Natural killer cell (primary cell): ENCODE measurements at regions not wholly inside any gene's neighbourhood (a gene's known extent, or its start where the extent isn't known, plus 50 kb on each side); places are given as distances from the start of the nearest gene placed in this dataset.

Experiments
- ATAC-seq, 3 donors: fragments of 150-1000 bp in 2 of 3; fragments of 200-7000 bp in 1 of 3; cut with Tn5 transposase; 1 replicate in 1 of 3; 2 replicates in 2 of 3; pipeline ENCODE4 v1.10.0; 2021; ENCODE audit warnings: mild to moderate bottlenecking in 2 of 3, moderate library complexity in 2 of 3
- DNase-seq, 2 donors: peaks; one replicate each; pipeline versions ENCODE4 v3.0.0 to v3.0.0-alpha.2; 2013 to 2021; ENCODE audit warnings: mixed read lengths in 1 of 2
- H3K27ac ChIP-seq: one replicate; pipeline ENCODE4 v1.5.1; 2013; ENCODE audit warnings: mild to moderate bottlenecking, low read length
- H3K27me3 ChIP-seq: one replicate; pipeline ENCODE4 v1.6.1; 2013; ENCODE audit warnings: low read length; ENCODE audit not compliant: control insufficient read depth, insufficient read depth
- H3K36me3 ChIP-seq: one replicate; pipeline ENCODE4 v1.6.1; 2013; ENCODE audit warnings: low read length; ENCODE audit not compliant: control insufficient read depth, insufficient read depth
- H3K4me1 ChIP-seq: one replicate; pipeline ENCODE4 v1.6.1; 2013; ENCODE audit warnings: low read length; ENCODE audit not compliant: control insufficient read depth, insufficient read depth
- H3K4me3 ChIP-seq: one replicate; pipeline ENCODE4 v1.5.1; 2013; ENCODE audit warnings: low read length
- H3K9me3 ChIP-seq: one replicate; pipeline ENCODE4 v1.6.1; 2013; ENCODE audit warnings: low read length; ENCODE audit not compliant: control insufficient read depth, insufficient read depth
- H3K27ac Mint-ChIP-seq, 2 donors: one replicate each; pipeline ENCODE4 v1.8.0; 2022; ENCODE audit warnings: mild to moderate bottlenecking in 2 of 2, mixed read lengths in 2 of 2, moderate library complexity in 1 of 2
- H3K27me3 Mint-ChIP-seq, 2 donors: one replicate each; pipeline ENCODE4 v1.8.0; 2022; ENCODE audit warnings: low read depth in 2 of 2, mixed read lengths in 2 of 2
- H3K36me3 Mint-ChIP-seq: one replicate; pipeline ENCODE4 v1.8.0; 2022; ENCODE audit warnings: mixed read lengths
- H3K4me1 Mint-ChIP-seq, 2 donors: one replicate each; pipeline ENCODE4 v1.8.0; 2022; ENCODE audit warnings: mixed read lengths in 2 of 2
- H3K4me3 Mint-ChIP-seq: one replicate; pipeline ENCODE4 v1.8.0; 2022; ENCODE audit warnings: mild to moderate bottlenecking, moderate library complexity, mixed read lengths
- H3K9me3 Mint-ChIP-seq, 2 donors: one replicate each; pipeline ENCODE4 v1.8.0; 2022; ENCODE audit warnings: mixed read lengths in 2 of 2
- WGBS: methylation state at CpG from one replicate; pipeline ENCODE4 v1.1.7; 2013; ENCODE audit warnings: missing lambda C conversion rate; ENCODE audit not compliant: insufficient coverage; 5-methylcytosine and 5-hydroxymethylcytosine counted together
- intact Hi-C: fragments of 100-400 bp; cut with micrococcal nuclease; formaldehyde crosslinking; loops from one replicate; pipeline ENCODE4 v1.14.2; 2022
- TF ChIP-seq, protein P1 (sequence below): fragments of 200-600 bp; IDR thresholded peaks from one replicate; pipeline ENCODE4 v1.8.0; 2022; ENCODE audit warnings: antibody characterized with exemption

DNA sequence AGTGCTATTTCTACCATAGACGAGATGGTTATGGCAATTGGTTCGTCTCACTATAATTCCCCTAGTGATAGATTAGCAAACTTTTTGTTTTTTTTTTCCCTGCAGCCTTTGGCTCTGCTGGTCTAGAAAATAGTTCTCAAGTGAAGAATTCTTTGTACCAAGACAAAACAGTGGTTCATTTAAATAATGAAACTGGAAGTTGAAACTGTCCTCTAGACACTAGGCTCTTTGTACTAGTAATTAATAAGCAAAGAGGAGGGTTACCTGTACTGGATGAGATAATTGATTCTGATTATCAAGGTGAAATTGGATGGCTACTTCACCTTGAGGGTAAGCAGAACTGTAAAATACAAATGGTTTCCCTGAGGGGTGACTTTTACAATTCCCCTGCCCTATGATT lies 156.9 kb upstream of the DCC start:
- H3K27me3 ChIP-seq, result no peaks in the 10 kb centered on the region
- 94% methylated on average over 2 of the region's 2 CpGs for WGBS
- Mint-ChIP-seq H3K4me1 (no peaks in the 10 kb centered on the region), H3K36me3 (no peaks in the 10 kb centered on the region), H3K27me3 (no peaks in the 10 kb centered on the region), H3K9me3 (peaks cover 14 to 22% of the 10 kb centered on the region in 2 donors), H3K4me3 (no peak overlapping the region), H3K27ac (no peak overlapping the region)
- no peak for DNase-seq
- H3K9me3 ChIP-seq, result peaks cover 2% of the 10 kb centered on the region
- TF ChIP-seq, protein P1, sequence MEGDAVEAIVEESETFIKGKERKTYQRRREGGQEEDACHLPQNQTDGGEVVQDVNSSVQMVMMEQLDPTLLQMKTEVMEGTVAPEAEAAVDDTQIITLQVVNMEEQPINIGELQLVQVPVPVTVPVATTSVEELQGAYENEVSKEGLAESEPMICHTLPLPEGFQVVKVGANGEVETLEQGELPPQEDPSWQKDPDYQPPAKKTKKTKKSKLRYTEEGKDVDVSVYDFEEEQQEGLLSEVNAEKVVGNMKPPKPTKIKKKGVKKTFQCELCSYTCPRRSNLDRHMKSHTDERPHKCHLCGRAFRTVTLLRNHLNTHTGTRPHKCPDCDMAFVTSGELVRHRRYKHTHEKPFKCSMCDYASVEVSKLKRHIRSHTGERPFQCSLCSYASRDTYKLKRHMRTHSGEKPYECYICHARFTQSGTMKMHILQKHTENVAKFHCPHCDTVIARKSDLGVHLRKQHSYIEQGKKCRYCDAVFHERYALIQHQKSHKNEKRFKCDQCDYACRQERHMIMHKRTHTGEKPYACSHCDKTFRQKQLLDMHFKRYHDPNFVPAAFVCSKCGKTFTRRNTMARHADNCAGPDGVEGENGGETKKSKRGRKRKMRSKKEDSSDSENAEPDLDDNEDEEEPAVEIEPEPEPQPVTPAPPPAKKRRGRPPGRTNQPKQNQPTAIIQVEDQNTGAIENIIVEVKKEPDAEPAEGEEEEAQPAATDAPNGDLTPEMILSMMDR, result no peak
- intact Hi-C loops, result no loop called here
- H3K4me3 ChIP-seq, result no peak overlapping the region
- no peaks in the 10 kb centered on the region for H3K4me1 ChIP-seq
- H3K27ac ChIP-seq, result no peak overlapping the region
- H3K36me3 ChIP-seq, result no peaks in the 10 kb centered on the region
- no peak for ATAC-seq

DNA sequence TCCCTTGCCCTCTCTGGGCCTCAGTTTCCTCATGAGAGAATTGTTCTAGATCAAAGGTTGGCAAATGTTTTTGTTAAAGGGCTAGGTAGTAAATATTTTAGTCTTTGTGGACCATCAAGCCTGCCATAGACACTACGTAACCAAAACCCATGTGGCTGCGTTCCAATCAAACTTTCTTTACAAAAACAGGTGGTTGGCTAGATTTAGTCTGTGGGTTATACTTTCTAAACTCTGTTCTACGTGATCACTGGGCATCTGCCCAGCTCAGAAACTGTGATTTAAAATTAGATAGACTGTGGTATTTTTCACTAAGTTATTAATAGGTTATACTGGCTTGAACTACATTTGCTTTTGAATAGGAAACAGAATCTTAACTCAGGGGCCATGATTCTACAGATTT lies 149.8 kb upstream of the DCC start:
- Histone ChIP-seq H3K27ac (no peak overlapping the region), H3K4me1 (no peaks in the 10 kb centered on the region), H3K36me3 (no peaks in the 10 kb centered on the region), H3K9me3 (no peaks in the 10 kb centered on the region), H3K27me3 (no peaks in the 10 kb centered on the region), H3K4me3 (no peak overlapping the region)
- Mint-ChIP-seq H3K4me1 (no peaks in the 10 kb centered on the region), H3K36me3 (no peaks in the 10 kb centered on the region), H3K27me3 (no peaks in the 10 kb centered on the region), H3K9me3 (peaks cover 14 to 17% of the 10 kb centered on the region in 2 donors), H3K4me3 (no peak overlapping the region), H3K27ac (no peak overlapping the region)
- 77% methylated on average over 3 of the region's 3 CpGs for WGBS
- intact Hi-C loops, result no loop called here
- no peak for DNase-seq
- ATAC-seq, result no peak
- TF ChIP-seq, protein P1, result no peak

DNA sequence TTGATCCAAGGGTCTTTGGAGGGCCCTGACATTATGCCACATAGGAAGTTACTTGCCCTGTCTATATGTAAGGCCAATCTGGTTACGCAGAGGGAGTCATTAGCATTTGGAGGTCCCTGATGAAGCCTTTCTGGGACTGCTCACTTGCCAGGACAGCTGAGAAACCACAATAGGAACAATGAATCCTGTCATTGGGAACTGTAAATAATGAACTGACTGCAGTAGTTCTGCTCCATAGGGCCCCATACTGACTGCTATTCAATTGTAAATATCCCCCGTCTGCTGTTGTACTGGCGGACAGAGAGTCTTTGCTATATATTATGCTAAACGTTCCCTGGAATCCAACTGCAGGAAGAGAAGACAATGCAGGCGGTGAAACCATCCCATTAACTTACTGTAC lies 149.4 kb upstream of the DCC start:
- DNase-seq, result no peak
- Histone ChIP-seq H3K27ac (no peak overlapping the region), H3K4me3 (no peak overlapping the region), H3K4me1 (no peaks in the 10 kb centered on the region), H3K9me3 (no peaks in the 10 kb centered on the region), H3K36me3 (no peaks in the 10 kb centered on the region), H3K27me3 (no peaks in the 10 kb centered on the region)
- no peaks in the 10 kb centered on the region for H3K4me1 Mint-ChIP-seq
- no peak overlapping the region for H3K4me3 Mint-ChIP-seq
- ATAC-seq, result no peak
- intact Hi-C loops, result no loop called here
- TF ChIP-seq, protein P1, result no peak
- H3K9me3 Mint-ChIP-seq, result peaks cover 14 to 17% of the 10 kb centered on the region in 2 donors
- H3K36me3 Mint-ChIP-seq, result no peaks in the 10 kb centered on the region
- WGBS, result 63% methylated on average over 5 of the region's 5 CpGs
- no peak overlapping the region for H3K27ac Mint-ChIP-seq
- no peaks in the 10 kb centered on the region for H3K27me3 Mint-ChIP-seq

DNA sequence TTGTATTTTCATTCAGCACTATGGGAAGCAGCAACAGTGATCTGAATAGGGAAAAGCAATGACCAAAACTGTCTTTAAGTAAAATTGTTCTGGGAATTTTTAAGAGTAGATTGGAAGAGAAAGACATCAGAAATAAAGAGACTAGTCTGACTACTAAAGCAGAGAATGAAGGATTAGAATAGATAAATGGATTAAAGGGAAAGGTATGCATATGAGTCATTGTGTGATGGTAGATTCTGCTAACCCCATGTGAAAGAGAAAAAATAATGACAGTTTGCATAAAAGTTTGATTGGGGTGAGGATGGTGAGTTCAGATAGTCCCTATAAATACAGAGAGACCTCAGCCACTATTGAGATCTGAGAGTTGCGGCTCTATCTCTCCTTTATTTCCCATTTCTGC lies 139.6 kb upstream of the DCC start:
- TF ChIP-seq, protein P1, result no peak
- H3K4me1 Mint-ChIP-seq, result no peaks in the 10 kb centered on the region
- Histone ChIP-seq H3K9me3 (no peaks in the 10 kb centered on the region), H3K4me3 (no peak overlapping the region), H3K4me1 (no peaks in the 10 kb centered on the region), H3K36me3 (no peaks in the 10 kb centered on the region), H3K27me3 (no peaks in the 10 kb centered on the region), H3K27ac (no peak overlapping the region)
- H3K36me3 Mint-ChIP-seq, result peaks cover 5% of the 10 kb centered on the region
- DNase-seq (no peak), ATAC-seq (no peak)
- intact Hi-C loops, result no loop called here
- H3K9me3 Mint-ChIP-seq, result peaks cover 7 to 12% of the 10 kb centered on the region in 2 donors
- no CpG with 5 or more reads among the region's 1 CpG for WGBS
- no peak overlapping the region for H3K4me3 Mint-ChIP-seq
- no peaks in the 10 kb centered on the region for H3K27me3 Mint-ChIP-seq
- no peak overlapping the region for H3K27ac Mint-ChIP-seq
